Right cardiac atrium (tissue), 5 donors: ENCODE measurements at regions not wholly inside any gene's neighbourhood (a gene's known extent, or its start where the extent isn't known, plus 50 kb on each side); places are given as distances from the start of the nearest gene placed in this dataset.
"Not testable (repeated sequence)": the region's sequence is repeated elsewhere in the genome, so short reads cannot be mapped to it uniquely, and the experiment has no call there.

Source experiments
- ATAC-seq, 2 donors: fragments of 200-7000 bp; cut with Tn5 transposase; one replicate each; pipeline versions ENCODE4 v1.8.0 to v1.9.1; 2020; ENCODE audit warnings: moderate library complexity in 2 of 2, mild to moderate bottlenecking in 1 of 2
- DNase-seq, 3 donors: peaks; one replicate each; pipeline ENCODE4 v3.0.0-alpha.2; 2020
- H3K27ac ChIP-seq: one replicate; pipeline ENCODE4 v1.5.1; 2013; ENCODE audit warnings: mild to moderate bottlenecking, low read length, control low read depth, moderate library complexity
- H3K27me3 ChIP-seq: one replicate; pipeline ENCODE4 v1.6.1; 2013; ENCODE audit not compliant: control insufficient read depth, insufficient read depth
- H3K4me1 ChIP-seq: one replicate; pipeline ENCODE4 v1.6.1; 2013; ENCODE audit warnings: low read length; ENCODE audit not compliant: control insufficient read depth, insufficient read depth
- H3K4me3 ChIP-seq: one replicate; pipeline ENCODE4 v1.5.1; 2013; ENCODE audit warnings: low read length, control low read depth
- H3K9me3 ChIP-seq: one replicate; pipeline ENCODE4 v1.6.1; 2013; ENCODE audit warnings: low read length; ENCODE audit not compliant: control insufficient read depth
- WGBS: extraction: QIAGEN DNeasy Blood & Tissue Kit; methylation state at CpG from one replicate; pipeline ENCODE4 v1.1.7; 2013; 5-methylcytosine and 5-hydroxymethylcytosine counted together
- intact Hi-C, 4 donors: fragments of 100-400 bp; cut with DNase I; formaldehyde crosslinking; loops; one replicate each; pipeline versions ENCODE4 v1.11.0 to v1.14.0; 2022 to 2023
- donor health status: healthy with polysubstance abuse.
- donor health status: DM: no; HTN: yes; CAD: no.
- donor health status: DM: no; HTN: no; CAD: no.
- donor health status: DM: no; HTN: yes; CAD: no; lungs with severe emphysema.
- donor health status: DM: yes; HTN: yes; CAD: no.

- Histone ChIP-seq H3K27ac (no peak overlapping the region), H3K9me3 (no peaks in the 10 kb centered on the region), H3K4me3 (no peak overlapping the region), H3K27me3 (no peaks in the 10 kb centered on the region), H3K4me1 (no peaks in the 10 kb centered on the region)
- 76% methylated on average over 10 of the region's 10 CpGs for whole genome bisulfite sequencing
- intact Hi-C loops: no loop called here
- ATAC-seq (no peak), DNase-seq (no peak)
Observed at GRCh38 chr17:16878606-16879005, 93.3 kb downstream of the TNFRSF13B start.

GRCh38 chr17:16878084-16878483 lies 93.8 kb downstream of the TNFRSF13B start:
- no peak for DNase-seq
- no peak overlapping the region for H3K4me3 ChIP-seq
- no peak for ATAC-seq
- intact Hi-C loops: no loop called here
- H3K27me3 ChIP-seq: no peaks in the 10 kb centered on the region
- H3K4me1 ChIP-seq: no peaks in the 10 kb centered on the region
- H3K27ac ChIP-seq: no peak overlapping the region
- no peaks in the 10 kb centered on the region for H3K9me3 ChIP-seq
- WGBS: 88% methylated on average over 4 of the region's 4 CpGs

- no peak overlapping the region for H3K4me3 ChIP-seq
- intact Hi-C loops: no loop called here
- WGBS: 68% methylated on average over 1 of the region's 1 CpG
- H3K27ac ChIP-seq: no peak overlapping the region
- H3K9me3 ChIP-seq: no peaks in the 10 kb centered on the region
- no peak for DNase-seq
- no peak for ATAC-seq
- no peaks in the 10 kb centered on the region for H3K4me1 ChIP-seq
- H3K27me3 ChIP-seq: no peaks in the 10 kb centered on the region
Observed at GRCh38 chr17:16877099-16877498, 94.8 kb downstream of the TNFRSF13B start.

- H3K9me3 ChIP-seq: no peaks in the 10 kb centered on the region
- no peak for DNase-seq
- no peaks in the 10 kb centered on the region for H3K27me3 ChIP-seq
- no peaks in the 10 kb centered on the region for H3K4me1 ChIP-seq
- H3K4me3 ChIP-seq: no peak overlapping the region
- intact Hi-C loops: no loop called here
- H3K27ac ChIP-seq: no peak overlapping the region
- ATAC-seq: no peak
Observed at GRCh38 chr17:16875662-16876061, 96.3 kb downstream of the TNFRSF13B start.

GRCh38 chr17:16874216-16874615 lies 97.7 kb downstream of the TNFRSF13B start:
- H3K4me3 ChIP-seq, ATAC-seq, H3K27ac ChIP-seq, H3K27me3 ChIP-seq, H3K9me3 ChIP-seq, DNase-seq, intact Hi-C loops, H3K4me1 ChIP-seq: not testable (repeated sequence)
- WGBS: 81% methylated on average over 12 of the region's 12 CpGs

GRCh38 chr17:16873174-16874035 lies 98.5 kb downstream of the TNFRSF13B start:
- Histone ChIP-seq H3K4me3 (no peak overlapping the region), H3K27ac (no peak overlapping the region), H3K9me3 (no peaks in the 10 kb centered on the region), H3K27me3 (no peaks in the 10 kb centered on the region), H3K4me1 (no peaks in the 10 kb centered on the region)
- DNase-seq (peak in 1 of 3 donors; percentile 65), ATAC-seq (peak; percentile 14 to 37)
- intact Hi-C loops: no loop called here
- whole genome bisulfite sequencing: 33% methylated on average over 15 of the region's 15 CpGs

- no peaks in the 10 kb centered on the region for H3K4me1 ChIP-seq
- no peak for DNase-seq
- no peak overlapping the region for H3K27ac ChIP-seq
- intact Hi-C loops: no loop called here
- 69% methylated on average over 16 of the region's 16 CpGs for WGBS
- no peaks in the 10 kb centered on the region for H3K27me3 ChIP-seq
- no peaks in the 10 kb centered on the region for H3K9me3 ChIP-seq
- peak in 1 of 2 donors; percentile 15 for ATAC-seq
- H3K4me3 ChIP-seq: no peak overlapping the region
Observed at GRCh38 chr17:16872351-16873173, 99.4 kb downstream of the TNFRSF13B start.

- H3K9me3 ChIP-seq, ATAC-seq, DNase-seq, H3K4me3 ChIP-seq, H3K27me3 ChIP-seq, H3K4me1 ChIP-seq, intact Hi-C loops, H3K27ac ChIP-seq: not testable (repeated sequence)
- WGBS: 89% methylated on average over 17 of the region's 17 CpGs
Observed at GRCh38 chr17:16871446-16872190, 100.3 kb downstream of the TNFRSF13B start.

GRCh38 chr17:16870253-16871245 lies 101.4 kb downstream of the TNFRSF13B start:
- intact Hi-C loops: no loop called here
- 79% methylated on average over 25 of the region's 26 CpGs for WGBS
- Histone ChIP-seq H3K4me3 (no peak overlapping the region), H3K27me3 (no peaks in the 10 kb centered on the region), H3K9me3 (no peaks in the 10 kb centered on the region), H3K4me1 (no peaks in the 10 kb centered on the region), H3K27ac (no peak overlapping the region)
- ATAC-seq (no peak), DNase-seq (no peak)
